ENCODE measurements at regions not wholly inside any gene's neighbourhood (a gene's known extent, or its start where the extent isn't known, plus 50 kb on each side); places are given as distances from the start of the nearest gene placed in this dataset.

DNA sequence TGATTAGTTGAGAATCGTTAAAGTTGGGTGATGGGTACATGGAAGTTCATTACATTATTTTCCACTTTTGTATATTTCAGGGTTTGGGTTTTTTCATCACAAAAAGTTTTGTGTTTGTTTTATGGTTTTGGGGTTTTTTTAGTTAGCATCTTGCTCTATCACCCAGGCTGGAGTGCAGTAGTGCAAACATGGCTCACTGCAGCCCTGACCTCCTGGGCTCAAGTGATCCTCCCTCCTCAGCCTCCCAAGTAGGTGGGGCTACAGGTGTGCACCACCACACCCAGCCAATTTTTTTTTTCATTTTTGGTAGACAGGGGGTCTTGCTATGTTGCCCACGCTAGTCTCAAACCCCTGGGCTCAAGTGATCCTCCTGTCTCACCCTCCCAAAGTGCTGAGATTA lies 100.1 kb upstream of the CHD2 start:
- TF ChIP-seq, protein P1, sequence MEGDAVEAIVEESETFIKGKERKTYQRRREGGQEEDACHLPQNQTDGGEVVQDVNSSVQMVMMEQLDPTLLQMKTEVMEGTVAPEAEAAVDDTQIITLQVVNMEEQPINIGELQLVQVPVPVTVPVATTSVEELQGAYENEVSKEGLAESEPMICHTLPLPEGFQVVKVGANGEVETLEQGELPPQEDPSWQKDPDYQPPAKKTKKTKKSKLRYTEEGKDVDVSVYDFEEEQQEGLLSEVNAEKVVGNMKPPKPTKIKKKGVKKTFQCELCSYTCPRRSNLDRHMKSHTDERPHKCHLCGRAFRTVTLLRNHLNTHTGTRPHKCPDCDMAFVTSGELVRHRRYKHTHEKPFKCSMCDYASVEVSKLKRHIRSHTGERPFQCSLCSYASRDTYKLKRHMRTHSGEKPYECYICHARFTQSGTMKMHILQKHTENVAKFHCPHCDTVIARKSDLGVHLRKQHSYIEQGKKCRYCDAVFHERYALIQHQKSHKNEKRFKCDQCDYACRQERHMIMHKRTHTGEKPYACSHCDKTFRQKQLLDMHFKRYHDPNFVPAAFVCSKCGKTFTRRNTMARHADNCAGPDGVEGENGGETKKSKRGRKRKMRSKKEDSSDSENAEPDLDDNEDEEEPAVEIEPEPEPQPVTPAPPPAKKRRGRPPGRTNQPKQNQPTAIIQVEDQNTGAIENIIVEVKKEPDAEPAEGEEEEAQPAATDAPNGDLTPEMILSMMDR (conservative IDR thresholded peaks at IDR 0.05), result no peak
- TF ChIP-seq ZFX (IDR thresholded peaks at IDR 0.05), result no peak

Measured in C4-2B (cell line).